Keratinocyte (primary cell): ENCODE measurements at regions not wholly inside any gene's neighbourhood (a gene's known extent, or its start where the extent isn't known, plus 50 kb on each side); places are given as distances from the start of the nearest gene placed in this dataset.

Experiments
- DNase-seq: peaks from one replicate; pipeline ENCODE4 v3.0.0-alpha.2; 2011; ENCODE audit warnings: low read depth, missing footprints, low spot score
- FAIRE-seq: peaks from 2 replicates; lab custom pipeline; 2011; peaks lifted over from hg19 to GRCh38; lab: Jason Lieb, UNC
- H2AFZ ChIP-seq: 2 replicates; pipeline ENCODE4 v1.6.0; 2012; ENCODE audit warnings: low read length, control low read depth, inconsistent platforms; ENCODE audit not compliant: control insufficient read depth
- H3K27ac ChIP-seq: 2 replicates; pipeline ENCODE4 v1.5.1; 2011; ENCODE audit warnings: low read length; ENCODE audit not compliant: control insufficient read depth, insufficient read depth
- H3K27me3 ChIP-seq: 3 replicates; pipeline ENCODE4 v1.6.0; 2011; ENCODE audit warnings: low read length; ENCODE audit not compliant: control insufficient read depth, insufficient read depth; ENCODE audit errors: extremely low read depth
- H3K36me3 ChIP-seq, 2 experiments: 2 replicates in 1 of 2; 3 replicates in 1 of 2; pipeline ENCODE4 v1.5.1; 2011; ENCODE audit warnings: low read length in 2 of 2, mild to moderate bottlenecking in 1 of 2; ENCODE audit not compliant: control insufficient read depth in 2 of 2, insufficient read depth in 2 of 2; ENCODE audit errors: extremely low read depth in 1 of 2
- H3K4me1 ChIP-seq: 3 replicates; pipeline ENCODE4 v1.5.1; 2011; ENCODE audit warnings: low read length; ENCODE audit not compliant: control insufficient read depth, insufficient read depth; ENCODE audit errors: extremely low read depth
- H3K4me2 ChIP-seq: 3 replicates; pipeline ENCODE4 v1.6.0; 2011; ENCODE audit warnings: low read depth, low read length; ENCODE audit not compliant: control insufficient read depth, insufficient read depth; ENCODE audit errors: extremely low read depth
- H3K4me3 ChIP-seq, 3 experiments: fragments of 200-600 bp in 1 of 3; sonication (generic) in 1 of 3; 2 replicates in 2 of 3; 3 replicates in 1 of 3; pipeline ENCODE4 v1.5.1; 2011 to 2016; ENCODE audit warnings: low read length in 3 of 3, mild to moderate bottlenecking in 3 of 3, control low read depth in 2 of 3, inconsistent platforms in 1 of 3, low read depth in 1 of 3, mixed read lengths in 1 of 3, mixed run types in 1 of 3, moderate library complexity in 1 of 3; ENCODE audit not compliant: control insufficient read depth in 2 of 3, insufficient read depth in 2 of 3; ENCODE audit errors: extremely low read depth in 1 of 3
- H3K79me2 ChIP-seq: 2 replicates; pipeline ENCODE4 v1.6.0; 2012; ENCODE audit warnings: low read length; ENCODE audit not compliant: control insufficient read depth, insufficient read depth
- H3K9ac ChIP-seq: 3 replicates; pipeline ENCODE4 v1.6.0; 2011; ENCODE audit warnings: low read length; ENCODE audit not compliant: control insufficient read depth, insufficient read depth; ENCODE audit errors: extremely low read depth
- H3K9me1 ChIP-seq: 3 replicates; pipeline ENCODE4 v1.6.0; 2011; ENCODE audit warnings: low read length; ENCODE audit not compliant: control insufficient read depth, insufficient read depth; ENCODE audit errors: extremely low read depth
- H3K9me3 ChIP-seq: 2 replicates; pipeline ENCODE4 v1.5.1; 2012; ENCODE audit warnings: low read depth, low read length; ENCODE audit not compliant: control insufficient read depth
- H4K20me1 ChIP-seq: 3 replicates; pipeline ENCODE4 v1.6.0; 2011; ENCODE audit warnings: low read length; ENCODE audit not compliant: control insufficient read depth, insufficient read depth; ENCODE audit errors: extremely low read depth
- CTCF ChIP-seq, 3 experiments: IDR thresholded peaks in 1 of 3; conservative IDR thresholded peaks in 1 of 3; optimal IDR thresholded peaks in 1 of 3; 2 replicates in 2 of 3; 3 replicates in 1 of 3; pipeline versions ENCODE3 to v1.5.1; 2011; ENCODE audit warnings: low read length in 3 of 3, mild to moderate bottlenecking in 3 of 3, moderate library complexity in 2 of 3, control low read depth in 1 of 3, inconsistent platforms in 1 of 3; ENCODE audit not compliant: insufficient read depth in 2 of 3; ENCODE audit errors: extremely low read depth in 1 of 3
- EZH2 ChIP-seq: IDR thresholded peaks from one replicate; pipeline ENCODE4 v1.6.1; 2012; ENCODE audit warnings: inconsistent platforms, mild to moderate bottlenecking, low read length, moderate library complexity
- dilution Hi-C: fragments of 300-500 bp; cut with MboI; formaldehyde crosslinking; loops from one replicate; pipeline ENCODE4 v1.7.0; 2020; ENCODE audit warnings: low sequenced_read_pairs; ENCODE audit not compliant: extremely low pct_ligation_motif_present

GRCh38 chr6:145323646-145324045 is 411.7 kb downstream of the EPM2A start:
- H3K9ac ChIP-seq = no peak overlapping the region
- DNase-seq (no peak), FAIRE-seq (no peak)
- no peaks in the 10 kb centered on the region for H3K9me1 ChIP-seq
- no peak for TF ChIP-seq CTCF (optimal IDR thresholded peaks at IDR 0.05 in 1 of 3, IDR thresholded peaks at IDR 0.05 in 1 of 3, conservative IDR thresholded peaks at IDR 0.05 in 1 of 3; ENCODE audit: extremely low read depth in 1 of 3, insufficient read depth in 2 of 3, low read length in 3 of 3)
- TF ChIP-seq EZH2 = no peak
- no peaks in the 10 kb centered on the region for H4K20me1 ChIP-seq
- no peak overlapping the region for H2AFZ ChIP-seq
- H3K9me3 ChIP-seq = no peaks in the 10 kb centered on the region
- no peaks in the 10 kb centered on the region for H3K36me3 ChIP-seq
- H3K4me1 ChIP-seq = no peaks in the 10 kb centered on the region
- no peaks in the 10 kb centered on the region for H3K79me2 ChIP-seq
- H3K4me2 ChIP-seq = no peak overlapping the region
- H3K27me3 ChIP-seq = no peaks in the 10 kb centered on the region
- H3K27ac ChIP-seq = no peak overlapping the region
- no peak overlapping the region for H3K4me3 ChIP-seq
- dilution Hi-C loops = no loop called here

- no peak for FAIRE-seq
Observed at GRCh38 chr6:145327586-145327985, 407.7 kb downstream of the EPM2A start.

More at GRCh38 chr6:145327586-145327985, 407.7 kb downstream of the EPM2A start:
- Histone ChIP-seq H3K79me2 (no peaks in the 10 kb centered on the region), H3K9me3 (no peaks in the 10 kb centered on the region), H2AFZ (no peak overlapping the region), H3K4me3 (no peak overlapping the region), H3K4me1 (no peaks in the 10 kb centered on the region), H3K9me1 (no peaks in the 10 kb centered on the region), H3K27me3 (no peaks in the 10 kb centered on the region), H3K4me2 (no peak overlapping the region), H3K27ac (no peak overlapping the region), H3K9ac (no peak overlapping the region), H3K36me3 (no peaks in the 10 kb centered on the region), H4K20me1 (no peaks in the 10 kb centered on the region)
- DNase-seq = no peak
- TF ChIP-seq CTCF (optimal IDR thresholded peaks at IDR 0.05 in 1 of 3, IDR thresholded peaks at IDR 0.05 in 1 of 3, conservative IDR thresholded peaks at IDR 0.05 in 1 of 3; ENCODE audit: extremely low read depth in 1 of 3, insufficient read depth in 2 of 3, low read length in 3 of 3) (no peak), EZH2 (no peak)
- dilution Hi-C loops = no loop called here
